B cell (primary cell): ENCODE measurements at regions not wholly inside any gene's neighbourhood (a gene's known extent, or its start where the extent isn't known, plus 50 kb on each side); places are given as distances from the start of the nearest gene placed in this dataset.

Source experiments
- ATAC-seq: fragments of 200-7000 bp; cut with Tn5 transposase; one replicate; pipeline ENCODE4 v1.10.0; 2021; ENCODE audit warnings: low read depth, mild to moderate bottlenecking, moderate number of reproducible peaks, moderate library complexity
- CTCF ChIA-PET: fragments of 350-600 bp; sonication (Branson Sonifier 250); formaldehyde crosslinking; loops from one replicate; lab custom pipeline; 2021; ENCODE audit warnings: antibody characterized with exemption, inconsistent platforms; lab: Charles Lee
- POLR2A ChIA-PET: fragments of 350-600 bp; sonication (Branson Sonifier 250); formaldehyde crosslinking; loops from one replicate; lab custom pipeline; 2021; ENCODE audit warnings: antibody characterized with exemption; lab: Charles Lee
- DNase-seq: peaks from one replicate; pipeline ENCODE4 v3.0.0; 2013
- H2AFZ ChIP-seq: 2 replicates; pipeline ENCODE4 v1.6.1; 2012; ENCODE audit warnings: mild to moderate bottlenecking, low read depth, low read length; ENCODE audit not compliant: insufficient read depth, poor library complexity, severe bottlenecking
- H3K27ac ChIP-seq, 2 donors: 1 replicate in 1 of 2; 2 replicates in 1 of 2; pipeline ENCODE4 v1.5.1; 2012 to 2013; ENCODE audit warnings: low read length in 2 of 2, mild to moderate bottlenecking in 2 of 2, moderate library complexity in 1 of 2
- H3K27me3 ChIP-seq, 4 experiments: fragments of 200-600 bp in 1 of 4; sonication (generic) in 1 of 4; replicated peaks in 1 of 4; 1 replicate in 2 of 4; 2 replicates in 2 of 4; pipeline versions ENCODE4 v1.6.1 to v1.7.0; 2013 to 2016; ENCODE audit warnings: low read length in 3 of 4, mild to moderate bottlenecking in 2 of 4, mixed read lengths in 1 of 4, moderate library complexity in 1 of 4; ENCODE audit not compliant: insufficient read depth in 4 of 4, control insufficient read depth in 3 of 4; ENCODE audit errors: control extremely low read depth in 1 of 4
- H3K36me3 ChIP-seq, 2 experiments: replicated peaks in 1 of 2; 1 replicate in 1 of 2; 2 replicates in 1 of 2; pipeline versions ENCODE4 v1.6.1 to v1.7.1; 2013; ENCODE audit warnings: low read length in 1 of 2; ENCODE audit not compliant: insufficient read depth in 2 of 2, control insufficient read depth in 1 of 2; ENCODE audit errors: control extremely low read depth in 1 of 2, extremely low read depth in 1 of 2
- H3K4me1 ChIP-seq, 2 donors: fragments of 200-600 bp in 1 of 2; sonication (generic) in 1 of 2; 1 replicate in 1 of 2; 2 replicates in 1 of 2; pipeline versions ENCODE4 v1.5.1 to v1.6.1; 2013 to 2017; ENCODE audit warnings: low read length in 2 of 2; ENCODE audit not compliant: control insufficient read depth in 2 of 2, insufficient read depth in 2 of 2
- H3K4me2 ChIP-seq: replicated peaks from 2 replicates; pipeline ENCODE3; 2012; ENCODE audit warnings: mild to moderate bottlenecking, low read depth, low read length; ENCODE audit not compliant: poor library complexity, severe bottlenecking
- H3K4me3 ChIP-seq, 5 experiments: fragments of 200-600 bp in 1 of 5; sonication (generic) in 1 of 5; 1 replicate in 3 of 5; 2 replicates in 2 of 5; pipeline versions ENCODE4 v1.5.1 to v1.7.0; 2011 to 2016; ENCODE audit warnings: low read length in 4 of 5, mild to moderate bottlenecking in 4 of 5, low read depth in 2 of 5, control low read depth in 1 of 5, moderate library complexity in 1 of 5; ENCODE audit not compliant: insufficient read depth in 1 of 5; ENCODE audit errors: control extremely low read depth in 1 of 5, extremely low read depth in 1 of 5
- H3K79me2 ChIP-seq: fragments of 200-600 bp; sonication (generic); one replicate; pipeline ENCODE4 v1.6.0; 2016; ENCODE audit warnings: low read length; ENCODE audit not compliant: control insufficient read depth, insufficient read depth
- H3K9ac ChIP-seq: fragments of 200-600 bp; sonication (generic); 2 replicates; pipeline ENCODE4 v1.6.1; 2017; ENCODE audit warnings: mild to moderate bottlenecking, low read length, moderate library complexity
- H3K9me3 ChIP-seq, 3 donors: one replicate each; pipeline versions ENCODE4 v1.6.1 to v1.7.1; 2013; ENCODE audit warnings: low read length in 2 of 3; ENCODE audit not compliant: control insufficient read depth in 2 of 3, insufficient read depth in 1 of 3; ENCODE audit errors: control extremely low read depth in 1 of 3
- H4K20me1 ChIP-seq: 2 replicates; pipeline ENCODE4 v1.6.0; 2012; ENCODE audit warnings: mild to moderate bottlenecking, low read length; ENCODE audit not compliant: insufficient read depth, control insufficient read depth, poor library complexity, severe bottlenecking
- H3K27ac Mint-ChIP-seq: one replicate; pipeline ENCODE4 v1.8.0; 2021; ENCODE audit warnings: mixed read lengths
- H3K27me3 Mint-ChIP-seq: one replicate; pipeline ENCODE4 v1.8.0; 2021; ENCODE audit warnings: mixed read lengths
- H3K4me1 Mint-ChIP-seq: one replicate; pipeline ENCODE4 v1.8.0; 2021; ENCODE audit warnings: mixed read lengths
- H3K4me3 Mint-ChIP-seq: one replicate; pipeline ENCODE4 v1.8.0; 2021; ENCODE audit warnings: mixed read lengths
- H3K9me3 Mint-ChIP-seq: one replicate; pipeline ENCODE4 v1.8.0; 2022; ENCODE audit warnings: mixed read lengths; ENCODE audit not compliant: insufficient read depth
- EZH2 ChIP-seq: IDR thresholded peaks from 2 replicates; pipeline ENCODE4 v1.6.1; 2012; ENCODE audit warnings: borderline replicate concordance, low read depth, mild to moderate bottlenecking, moderate library complexity, low read length; ENCODE audit not compliant: insufficient read depth, poor library complexity, severe bottlenecking
- WGBS: methylation state at CpG from one replicate; pipeline ENCODE4 v1.1.5; 2013; ENCODE audit warnings: missing lambda C conversion rate; ENCODE audit not compliant: insufficient coverage; 5-methylcytosine and 5-hydroxymethylcytosine counted together
- intact Hi-C: fragments of 100-400 bp; cut with micrococcal nuclease; formaldehyde crosslinking; loops from one replicate; pipeline ENCODE4 v1.10.0; 2022
- TF ChIP-seq, protein P1 (sequence below): fragments of 200-600 bp; IDR thresholded peaks from one replicate; pipeline ENCODE4 v1.8.0; 2022; ENCODE audit warnings: antibody characterized with exemption, mild to moderate bottlenecking

- H3K4me1 ChIP-seq, result no peaks in the 10 kb centered on the region
- Mint-ChIP-seq H3K27me3 (no peaks in the 10 kb centered on the region), H3K9me3 (no peaks in the 10 kb centered on the region), H3K4me3 (no peak overlapping the region), H3K27ac (no peak overlapping the region), H3K4me1 (no peaks in the 10 kb centered on the region)
- H3K4me3 ChIP-seq, result no peak overlapping the region
- DNase-seq (no peak), ATAC-seq (no peak)
- no peak overlapping the region for H3K27ac ChIP-seq
- H2AFZ ChIP-seq, result no peak overlapping the region
- H3K36me3 ChIP-seq, result no peaks in the 10 kb centered on the region
- intact Hi-C loops, result no loop called here
- H3K4me2 ChIP-seq, result no peak overlapping the region
- no peaks in the 10 kb centered on the region for H3K27me3 ChIP-seq
- peaks cover 0 to 24% (median 0%) of the 10 kb centered on the region in 3 donors for H3K9me3 ChIP-seq
- POLR2A ChIA-PET, result no interaction called here
- TF ChIP-seq EZH2, result no peak
- TF ChIP-seq, protein P1, sequence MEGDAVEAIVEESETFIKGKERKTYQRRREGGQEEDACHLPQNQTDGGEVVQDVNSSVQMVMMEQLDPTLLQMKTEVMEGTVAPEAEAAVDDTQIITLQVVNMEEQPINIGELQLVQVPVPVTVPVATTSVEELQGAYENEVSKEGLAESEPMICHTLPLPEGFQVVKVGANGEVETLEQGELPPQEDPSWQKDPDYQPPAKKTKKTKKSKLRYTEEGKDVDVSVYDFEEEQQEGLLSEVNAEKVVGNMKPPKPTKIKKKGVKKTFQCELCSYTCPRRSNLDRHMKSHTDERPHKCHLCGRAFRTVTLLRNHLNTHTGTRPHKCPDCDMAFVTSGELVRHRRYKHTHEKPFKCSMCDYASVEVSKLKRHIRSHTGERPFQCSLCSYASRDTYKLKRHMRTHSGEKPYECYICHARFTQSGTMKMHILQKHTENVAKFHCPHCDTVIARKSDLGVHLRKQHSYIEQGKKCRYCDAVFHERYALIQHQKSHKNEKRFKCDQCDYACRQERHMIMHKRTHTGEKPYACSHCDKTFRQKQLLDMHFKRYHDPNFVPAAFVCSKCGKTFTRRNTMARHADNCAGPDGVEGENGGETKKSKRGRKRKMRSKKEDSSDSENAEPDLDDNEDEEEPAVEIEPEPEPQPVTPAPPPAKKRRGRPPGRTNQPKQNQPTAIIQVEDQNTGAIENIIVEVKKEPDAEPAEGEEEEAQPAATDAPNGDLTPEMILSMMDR, result no peak
- H4K20me1 ChIP-seq, result no peaks in the 10 kb centered on the region
- 78% methylated on average over 4 of the region's 4 CpGs for WGBS
- CTCF ChIA-PET, result no interaction called here
- H3K9ac ChIP-seq, result no peak overlapping the region
- H3K79me2 ChIP-seq, result no peaks in the 10 kb centered on the region
Measured at GRCh38 chr19:28581468-28581770, 631.5 kb downstream of the UQCRFS1 start.

- CTCF ChIA-PET, result no interaction called here
- no peaks in the 10 kb centered on the region for H4K20me1 ChIP-seq
- no peaks in the 10 kb centered on the region for H3K27me3 ChIP-seq
- no peak for DNase-seq
- H3K9me3 ChIP-seq, result peaks cover 0 to 15% (median 0%) of the 10 kb centered on the region in 3 donors
- no peaks in the 10 kb centered on the region for H3K4me1 Mint-ChIP-seq
- no peak overlapping the region for H3K4me2 ChIP-seq
- WGBS, result 86% methylated on average over 6 of the region's 6 CpGs
- no peak overlapping the region for H3K4me3 Mint-ChIP-seq
- intact Hi-C loops, result no loop called here
- H3K27ac ChIP-seq, result no peak overlapping the region
- no peaks in the 10 kb centered on the region for H3K4me1 ChIP-seq
- H3K27me3 Mint-ChIP-seq, result no peaks in the 10 kb centered on the region
- H3K79me2 ChIP-seq, result no peaks in the 10 kb centered on the region
- H3K9me3 Mint-ChIP-seq, result no peaks in the 10 kb centered on the region
- H3K9ac ChIP-seq, result no peak overlapping the region
- no peak overlapping the region for H2AFZ ChIP-seq
- H3K4me3 ChIP-seq, result no peak overlapping the region
- no peak overlapping the region for H3K27ac Mint-ChIP-seq
- TF ChIP-seq EZH2, result no peak
- TF ChIP-seq, protein P1, result no peak
- no peak for ATAC-seq
- POLR2A ChIA-PET, result no interaction called here
- H3K36me3 ChIP-seq, result no peaks in the 10 kb centered on the region
Measured at GRCh38 chr19:28578786-28579505, 634.0 kb downstream of the UQCRFS1 start.
